ENCODE measurements at regions not wholly inside any gene's neighbourhood (a gene's known extent, or its start where the extent isn't known, plus 50 kb on each side); places are given as distances from the start of the nearest gene placed in this dataset.
"Not testable (repeated sequence)": the region's sequence is repeated elsewhere in the genome, so short reads cannot be mapped to it uniquely, and the experiment has no call there.

GRCh38 chr2:153420394-153420793 lies 58.2 kb downstream of the RPRM start:
- H3K4me1 ChIP-seq (ENCODE audit: control insufficient read depth, insufficient read depth, low read length) = no peaks in the 10 kb centered on the region
- H3K27me3 ChIP-seq (ENCODE audit: control insufficient read depth, insufficient read depth, low read length) = no peaks in the 10 kb centered on the region
- H3K9ac ChIP-seq (ENCODE audit: low read depth, low read length) = no peak overlapping the region
- H3K36me3 ChIP-seq (ENCODE audit: control insufficient read depth, insufficient read depth, low read length) = no peaks in the 10 kb centered on the region
- H3K4me3 ChIP-seq (ENCODE audit: low read depth, low read length) = no peak overlapping the region
- H3K9me3 ChIP-seq (ENCODE audit: control insufficient read depth, insufficient read depth, low read length) = no peaks in the 10 kb centered on the region

GRCh38 chr2:153417077-153417476 lies 61.5 kb downstream of the RPRM start:
- H3K9me3 ChIP-seq (ENCODE audit: control insufficient read depth, insufficient read depth, low read length) = no peaks in the 10 kb centered on the region
- H3K9ac ChIP-seq (ENCODE audit: low read depth, low read length) = no peak overlapping the region
- no peak overlapping the region for H3K4me3 ChIP-seq (ENCODE audit: low read depth, low read length)
- H3K36me3 ChIP-seq (ENCODE audit: control insufficient read depth, insufficient read depth, low read length) = no peaks in the 10 kb centered on the region
- no peaks in the 10 kb centered on the region for H3K27me3 ChIP-seq (ENCODE audit: control insufficient read depth, insufficient read depth, low read length)
- H3K4me1 ChIP-seq (ENCODE audit: control insufficient read depth, insufficient read depth, low read length) = no peaks in the 10 kb centered on the region

GRCh38 chr2:153416071-153416470 lies 62.5 kb downstream of the RPRM start:
- no peaks in the 10 kb centered on the region for H3K36me3 ChIP-seq (ENCODE audit: control insufficient read depth, insufficient read depth, low read length)
- no peaks in the 10 kb centered on the region for H3K9me3 ChIP-seq (ENCODE audit: control insufficient read depth, insufficient read depth, low read length)
- H3K4me1 ChIP-seq (ENCODE audit: control insufficient read depth, insufficient read depth, low read length) = no peaks in the 10 kb centered on the region
- H3K4me3 ChIP-seq (ENCODE audit: low read depth, low read length) = no peak overlapping the region
- no peak overlapping the region for H3K9ac ChIP-seq (ENCODE audit: low read depth, low read length)
- H3K27me3 ChIP-seq (ENCODE audit: control insufficient read depth, insufficient read depth, low read length) = no peaks in the 10 kb centered on the region

GRCh38 chr2:153408710-153409385 lies 69.7 kb downstream of the RPRM start:
- peaks cover 5% of the 10 kb centered on the region for H3K4me1 ChIP-seq (ENCODE audit: control insufficient read depth, insufficient read depth, low read length)
- H3K4me3 ChIP-seq (ENCODE audit: low read depth, low read length) = no peak overlapping the region
- no peak overlapping the region for H3K9ac ChIP-seq (ENCODE audit: low read depth, low read length)
- H3K27me3 ChIP-seq (ENCODE audit: control insufficient read depth, insufficient read depth, low read length) = no peaks in the 10 kb centered on the region
- H3K36me3 ChIP-seq (ENCODE audit: control insufficient read depth, insufficient read depth, low read length) = no peaks in the 10 kb centered on the region
- H3K9me3 ChIP-seq (ENCODE audit: control insufficient read depth, insufficient read depth, low read length) = no peaks in the 10 kb centered on the region

- Histone ChIP-seq H3K4me1 (ENCODE audit: control insufficient read depth, insufficient read depth, low read length) (peaks cover 5% of the 10 kb centered on the region), H3K9ac (ENCODE audit: low read depth, low read length) (no peak overlapping the region), H3K36me3 (ENCODE audit: control insufficient read depth, insufficient read depth, low read length) (no peaks in the 10 kb centered on the region), H3K9me3 (ENCODE audit: control insufficient read depth, insufficient read depth, low read length) (no peaks in the 10 kb centered on the region), H3K4me3 (ENCODE audit: low read depth, low read length) (no peak overlapping the region), H3K27me3 (ENCODE audit: control insufficient read depth, insufficient read depth, low read length) (no peaks in the 10 kb centered on the region)
These were observed 73.4 kb downstream of the RPRM start for GRCh38 chr2:153405196-153405595.

- Histone ChIP-seq H3K9ac (ENCODE audit: low read depth, low read length) (no peak overlapping the region), H3K9me3 (ENCODE audit: control insufficient read depth, insufficient read depth, low read length) (no peaks in the 10 kb centered on the region), H3K4me1 (ENCODE audit: control insufficient read depth, insufficient read depth, low read length) (peaks cover 5% of the 10 kb centered on the region), H3K27me3 (ENCODE audit: control insufficient read depth, insufficient read depth, low read length) (no peaks in the 10 kb centered on the region), H3K36me3 (ENCODE audit: control insufficient read depth, insufficient read depth, low read length) (no peaks in the 10 kb centered on the region), H3K4me3 (ENCODE audit: low read depth, low read length) (peak overlapping the region; percentile 51)
These were observed 73.8 kb downstream of the RPRM start for GRCh38 chr2:153404792-153405191.

- Histone ChIP-seq H3K4me3 (ENCODE audit: low read depth, low read length) (peak overlapping the region; percentile 51), H3K9me3 (ENCODE audit: control insufficient read depth, insufficient read depth, low read length) (no peaks in the 10 kb centered on the region), H3K9ac (ENCODE audit: low read depth, low read length) (peak overlapping the region; percentile 74)
These were observed 74.6 kb downstream of the RPRM start for GRCh38 chr2:153403940-153404339.

GRCh38 chr2:153403352-153403751 lies 75.2 kb downstream of the RPRM start:
- H3K36me3 ChIP-seq (ENCODE audit: control insufficient read depth, insufficient read depth, low read length); H3K27me3 ChIP-seq (ENCODE audit: control insufficient read depth, insufficient read depth, low read length); H3K9me3 ChIP-seq (ENCODE audit: control insufficient read depth, insufficient read depth, low read length); H3K4me1 ChIP-seq (ENCODE audit: control insufficient read depth, insufficient read depth, low read length): not testable (repeated sequence)
- peak overlapping the region; percentile 51 for H3K4me3 ChIP-seq (ENCODE audit: low read depth, low read length)
- H3K9ac ChIP-seq (ENCODE audit: low read depth, low read length) = peak overlapping the region; percentile 74

More at GRCh38 chr2:153403940-153404339, 74.6 kb downstream of the RPRM start:
- Histone ChIP-seq H3K4me1 (ENCODE audit: control insufficient read depth, insufficient read depth, low read length) (peaks cover 5% of the 10 kb centered on the region), H3K27me3 (ENCODE audit: control insufficient read depth, insufficient read depth, low read length) (no peaks in the 10 kb centered on the region), H3K36me3 (ENCODE audit: control insufficient read depth, insufficient read depth, low read length) (no peaks in the 10 kb centered on the region)

- Histone ChIP-seq H3K27me3 (ENCODE audit: control insufficient read depth, insufficient read depth, low read length) (no peaks in the 10 kb centered on the region), H3K4me1 (ENCODE audit: control insufficient read depth, insufficient read depth, low read length) (no peaks in the 10 kb centered on the region), H3K36me3 (ENCODE audit: control insufficient read depth, insufficient read depth, low read length) (no peaks in the 10 kb centered on the region), H3K4me3 (ENCODE audit: low read depth, low read length) (no peak overlapping the region), H3K9ac (ENCODE audit: low read depth, low read length) (no peak overlapping the region), H3K9me3 (ENCODE audit: control insufficient read depth, insufficient read depth, low read length) (no peaks in the 10 kb centered on the region)
These were observed 83.9 kb downstream of the RPRM start for GRCh38 chr2:153394686-153395085.

- Histone ChIP-seq H3K36me3 (ENCODE audit: control insufficient read depth, insufficient read depth, low read length) (no peaks in the 10 kb centered on the region), H3K27me3 (ENCODE audit: control insufficient read depth, insufficient read depth, low read length) (no peaks in the 10 kb centered on the region), H3K9ac (ENCODE audit: low read depth, low read length) (no peak overlapping the region), H3K9me3 (ENCODE audit: control insufficient read depth, insufficient read depth, low read length) (no peaks in the 10 kb centered on the region), H3K4me3 (ENCODE audit: low read depth, low read length) (no peak overlapping the region), H3K4me1 (ENCODE audit: control insufficient read depth, insufficient read depth, low read length) (no peaks in the 10 kb centered on the region)
These were observed 84.3 kb downstream of the RPRM start for GRCh38 chr2:153394247-153394646.

GRCh38 chr2:153393518-153393917 lies 85.0 kb downstream of the RPRM start:
- Histone ChIP-seq H3K27me3 (ENCODE audit: control insufficient read depth, insufficient read depth, low read length) (no peaks in the 10 kb centered on the region), H3K4me3 (ENCODE audit: low read depth, low read length) (no peak overlapping the region), H3K36me3 (ENCODE audit: control insufficient read depth, insufficient read depth, low read length) (no peaks in the 10 kb centered on the region), H3K9ac (ENCODE audit: low read depth, low read length) (no peak overlapping the region), H3K4me1 (ENCODE audit: control insufficient read depth, insufficient read depth, low read length) (peaks cover 7% of the 10 kb centered on the region), H3K9me3 (ENCODE audit: control insufficient read depth, insufficient read depth, low read length) (no peaks in the 10 kb centered on the region)

GRCh38 chr2:153391131-153391530 lies 87.4 kb downstream of the RPRM start:
- H3K9ac ChIP-seq (ENCODE audit: low read depth, low read length) = no peak overlapping the region
- H3K4me3 ChIP-seq (ENCODE audit: low read depth, low read length) = no peak overlapping the region
- no peaks in the 10 kb centered on the region for H3K9me3 ChIP-seq (ENCODE audit: control insufficient read depth, insufficient read depth, low read length)
- no peaks in the 10 kb centered on the region for H3K36me3 ChIP-seq (ENCODE audit: control insufficient read depth, insufficient read depth, low read length)
- no peaks in the 10 kb centered on the region for H3K27me3 ChIP-seq (ENCODE audit: control insufficient read depth, insufficient read depth, low read length)
- H3K4me1 ChIP-seq (ENCODE audit: control insufficient read depth, insufficient read depth, low read length) = peaks cover 12% of the 10 kb centered on the region
